DOHH2 (cell line): ENCODE measurements at regions not wholly inside any gene's neighbourhood (a gene's known extent, or its start where the extent isn't known, plus 50 kb on each side); places are given as distances from the start of the nearest gene placed in this dataset.

ENCODE experiments used
- CTCF ChIP-seq: fragments of 200-600 bp; sonication (generic); IDR thresholded peaks from one replicate; pipeline ENCODE4 v1.5.1; 2014; ENCODE audit warnings: antibody characterized with exemption, mild to moderate bottlenecking, low read depth, low read length; ENCODE audit not compliant: poor library complexity, severe bottlenecking
- EZH2phosphoT487 ChIP-seq: fragments of 200-600 bp; sonication (generic); IDR thresholded peaks from 2 replicates; pipeline ENCODE4 v1.6.1; 2017; ENCODE audit warnings: borderline replicate concordance, mild to moderate bottlenecking, antibody characterized with exemption, low read length, moderate library complexity, mixed read lengths

GRCh38 chr1:187931776-187932175, 1103.0 kb downstream of the PLA2G4A start:
- TF ChIP-seq CTCF (no peak), EZH2phosphoT487 (no peak)
